ENCODE measurements at regions not wholly inside any gene's neighbourhood (a gene's known extent, or its start where the extent isn't known, plus 50 kb on each side); places are given as distances from the start of the nearest gene placed in this dataset.

- TF ChIP-seq AGO2 (optimal IDR thresholded peaks at IDR 0.05; ENCODE audit: low read depth, low read length) (no peak), ATF1 (CRISPR knock-in tag; IDR thresholded peaks at IDR 0.05) (no peak), KLF16 (CRISPR knock-in tag; IDR thresholded peaks at IDR 0.05) (0 out of 4 replicates have a peak, but pooled peaks of 1 of the 2 experiments have one; percentile 55), IKZF5 (CRISPR knock-in tag; IDR thresholded peaks at IDR 0.05) (no peak), JDP2 (CRISPR knock-in tag; IDR thresholded peaks at IDR 0.05; ENCODE audit: borderline replicate concordance) (no peak), RFXAP (CRISPR knock-in tag; IDR thresholded peaks at IDR 0.05; ENCODE audit: borderline replicate concordance) (no peak), ZNF431 (CRISPR knock-in tag; IDR thresholded peaks at IDR 0.05; ENCODE audit: borderline replicate concordance, low read depth) (no peak), KDM5A (IDR thresholded peaks at IDR 0.05; ENCODE audit: borderline replicate concordance, low read length) (peak; percentile 63; the same call in 1 of the 2 replicates), ZBTB40 (IDR thresholded peaks at IDR 0.05) (no peak), ZBTB40 (CRISPR knock-in tag; IDR thresholded peaks at IDR 0.05) (no peak), RARG (CRISPR knock-in tag; IDR thresholded peaks at IDR 0.05; ENCODE audit: low read depth) (no peak), CCAR2 (optimal IDR thresholded peaks at IDR 0.05; ENCODE audit: low read depth, low read length) (no peak), ZNF7 (CRISPR knock-in tag; IDR thresholded peaks at IDR 0.05) (no peak), STAT6 (CRISPR knock-in tag; IDR thresholded peaks at IDR 0.05; ENCODE audit: borderline replicate concordance) (no peak), TEAD2 (CRISPR knock-in tag; IDR thresholded peaks at IDR 0.05) (no peak), ARNTL (CRISPR knock-in tag; IDR thresholded peaks at IDR 0.05) (no peak)
Observed at GRCh38 chr5:69042915-69043654, 50.7 kb upstream of the SLC30A5 start (continued).

Measured in HepG2 (cell line).